ENCODE measurements at regions not wholly inside any gene's neighbourhood (a gene's known extent, or its start where the extent isn't known, plus 50 kb on each side); places are given as distances from the start of the nearest gene placed in this dataset.

GRCh38 chr7:68492359-68492690, 1106.0 kb upstream of the AUTS2 start:
- peaks cover 3% of the 10 kb centered on the region for H3K36me3 Mint-ChIP-seq (ENCODE audit: unreplicated experiment)
- H3K27ac Mint-ChIP-seq (ENCODE audit: unreplicated experiment): no peak overlapping the region
- no peak for DNase-seq
- TF ChIP-seq CTCF (IDR thresholded peaks at IDR 0.05; ENCODE audit: partially characterized antibody, unreplicated experiment): no peak
- peaks cover 9% of the 10 kb centered on the region for H3K4me1 Mint-ChIP-seq (ENCODE audit: low read depth, unreplicated experiment)
- no peak overlapping the region for H3K4me3 Mint-ChIP-seq (ENCODE audit: unreplicated experiment)
- H3K27me3 Mint-ChIP-seq (ENCODE audit: unreplicated experiment): peaks cover 2% of the 10 kb centered on the region
- no peaks in the 10 kb centered on the region for H3K9me3 Mint-ChIP-seq (ENCODE audit: unreplicated experiment)

- no peak for TF ChIP-seq CTCF (IDR thresholded peaks at IDR 0.05; ENCODE audit: partially characterized antibody, unreplicated experiment)
- no peak overlapping the region for H3K27ac Mint-ChIP-seq (ENCODE audit: unreplicated experiment)
- H3K36me3 Mint-ChIP-seq (ENCODE audit: unreplicated experiment): peaks cover 5% of the 10 kb centered on the region
- H3K9me3 Mint-ChIP-seq (ENCODE audit: unreplicated experiment): peaks cover 2% of the 10 kb centered on the region
- no peak overlapping the region for H3K4me3 Mint-ChIP-seq (ENCODE audit: unreplicated experiment)
- H3K4me1 Mint-ChIP-seq (ENCODE audit: low read depth, unreplicated experiment): no peaks in the 10 kb centered on the region
- H3K27me3 Mint-ChIP-seq (ENCODE audit: unreplicated experiment): no peaks in the 10 kb centered on the region
- no peak for DNase-seq
Measured at GRCh38 chr7:68503400-68503799, 1094.9 kb upstream of the AUTS2 start.

GRCh38 chr7:68504716-68505115, 1093.6 kb upstream of the AUTS2 start:
- TF ChIP-seq CTCF (IDR thresholded peaks at IDR 0.05; ENCODE audit: partially characterized antibody, unreplicated experiment): no peak
- Mint-ChIP-seq H3K27ac (ENCODE audit: unreplicated experiment) (no peak overlapping the region), H3K9me3 (ENCODE audit: unreplicated experiment) (peaks cover 2% of the 10 kb centered on the region), H3K27me3 (ENCODE audit: unreplicated experiment) (no peaks in the 10 kb centered on the region), H3K4me3 (ENCODE audit: unreplicated experiment) (no peak overlapping the region), H3K36me3 (ENCODE audit: unreplicated experiment) (peaks cover 5% of the 10 kb centered on the region), H3K4me1 (ENCODE audit: low read depth, unreplicated experiment) (no peaks in the 10 kb centered on the region)
- no peak for DNase-seq

GRCh38 chr7:68505721-68506120, 1092.6 kb upstream of the AUTS2 start:
- Mint-ChIP-seq H3K27me3 (ENCODE audit: unreplicated experiment) (no peaks in the 10 kb centered on the region), H3K4me1 (ENCODE audit: low read depth, unreplicated experiment) (peaks cover 6% of the 10 kb centered on the region), H3K4me3 (ENCODE audit: unreplicated experiment) (no peak overlapping the region), H3K36me3 (ENCODE audit: unreplicated experiment) (peaks cover 5% of the 10 kb centered on the region), H3K27ac (ENCODE audit: unreplicated experiment) (no peak overlapping the region), H3K9me3 (ENCODE audit: unreplicated experiment) (peaks cover 2% of the 10 kb centered on the region)
- no peak for DNase-seq
- TF ChIP-seq CTCF (IDR thresholded peaks at IDR 0.05; ENCODE audit: partially characterized antibody, unreplicated experiment): no peak

GRCh38 chr7:68507668-68508067, 1090.6 kb upstream of the AUTS2 start:
- H3K9me3 Mint-ChIP-seq (ENCODE audit: unreplicated experiment): peaks cover 7% of the 10 kb centered on the region
- H3K27me3 Mint-ChIP-seq (ENCODE audit: unreplicated experiment): no peaks in the 10 kb centered on the region
- peaks cover 5% of the 10 kb centered on the region for H3K36me3 Mint-ChIP-seq (ENCODE audit: unreplicated experiment)

More at GRCh38 chr7:68507668-68508067, 1090.6 kb upstream of the AUTS2 start:
- no peak for DNase-seq
- Mint-ChIP-seq H3K27ac (ENCODE audit: unreplicated experiment) (no peak overlapping the region), H3K4me1 (ENCODE audit: low read depth, unreplicated experiment) (peaks cover 18% of the 10 kb centered on the region), H3K4me3 (ENCODE audit: unreplicated experiment) (no peak overlapping the region)
- TF ChIP-seq CTCF (IDR thresholded peaks at IDR 0.05; ENCODE audit: partially characterized antibody, unreplicated experiment): no peak
